ENCODE measurements at regions not wholly inside any gene's neighbourhood (a gene's known extent, or its start where the extent isn't known, plus 50 kb on each side); places are given as distances from the start of the nearest gene placed in this dataset.

DNA sequence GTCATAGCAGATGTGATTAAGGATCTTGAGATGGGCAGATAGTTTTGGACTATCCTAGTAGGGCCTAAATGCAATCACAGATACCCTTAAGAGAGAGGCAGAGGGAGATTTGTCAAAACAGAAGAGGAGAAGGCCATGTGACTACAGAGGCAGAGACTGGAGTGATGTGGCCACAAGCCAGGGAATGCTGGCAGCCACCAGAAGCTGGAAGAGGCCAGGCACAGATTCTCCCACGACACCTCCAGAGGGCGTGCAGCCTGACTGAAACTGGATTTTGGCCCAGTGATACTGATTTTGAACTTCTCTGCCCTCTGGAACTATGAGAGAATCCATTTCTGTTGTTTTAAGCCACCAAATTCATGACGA is 52.1 kb upstream of the EPS8L3 start:
- Histone ChIP-seq H3K4me1 (ENCODE audit: control insufficient read depth in 4 of 4, insufficient read depth in 4 of 4, low read length in 3 of 4) (no peaks in the 10 kb centered on the region), H3K9ac (ENCODE audit: low read depth in 1 of 2, low read length in 2 of 2) (no peak overlapping the region), H3K27me3 (ENCODE audit: control insufficient read depth in 4 of 4, insufficient read depth in 4 of 4, low read length in 3 of 4) (no peaks in the 10 kb centered on the region), H3K4me3 (ENCODE audit: low read depth in 1 of 3, low read length in 3 of 3) (no peak overlapping the region), H3K36me3 (ENCODE audit: control insufficient read depth in 4 of 4, insufficient read depth in 3 of 4, low read depth in 1 of 4, low read length in 3 of 4) (no peaks in the 10 kb centered on the region), H3K27ac (ENCODE audit: low read depth in 1 of 2, low read length in 2 of 2) (no peak overlapping the region), H3K9me3 (ENCODE audit: control insufficient read depth in 4 of 4, low read length in 3 of 4) (peaks cover 0 to 5% (median 4%) of the 10 kb centered on the region in 4 donors)
- TF ChIP-seq YY1 (IDR thresholded peaks at IDR 0.05) (no peak), EGR1 (IDR thresholded peaks at IDR 0.05; ENCODE audit: low read depth in 2 of 2) (no peak), ZBTB33 (IDR thresholded peaks at IDR 0.05) (no peak), HNF4A (conservative IDR thresholded peaks at IDR 0.05) (no peak), SP1 (IDR thresholded peaks at IDR 0.05) (no peak), FOXA2 (IDR thresholded peaks at IDR 0.05) (no peak), RXRA (IDR thresholded peaks at IDR 0.05) (no peak), TAF1 (conservative IDR thresholded peaks at IDR 0.05) (no peak), FOXA1 (IDR thresholded peaks at IDR 0.05) (no peak), CTCF (IDR thresholded peaks at IDR 0.05; ENCODE audit: low read depth, low read length, missing input control) (no peak), HNF4G (IDR thresholded peaks at IDR 0.05) (no peak), JUND (IDR thresholded peaks at IDR 0.05) (no peak), NR2F2 (IDR thresholded peaks at IDR 0.05) (no peak), RAD21 (IDR thresholded peaks at IDR 0.05) (no peak), MAX (IDR thresholded peaks at IDR 0.05) (no peak), GABPA (IDR thresholded peaks at IDR 0.05 in 1 of 2, conservative IDR thresholded peaks at IDR 0.05 in 1 of 2) (no peak)
- TF ChIP-seq, protein P1, sequence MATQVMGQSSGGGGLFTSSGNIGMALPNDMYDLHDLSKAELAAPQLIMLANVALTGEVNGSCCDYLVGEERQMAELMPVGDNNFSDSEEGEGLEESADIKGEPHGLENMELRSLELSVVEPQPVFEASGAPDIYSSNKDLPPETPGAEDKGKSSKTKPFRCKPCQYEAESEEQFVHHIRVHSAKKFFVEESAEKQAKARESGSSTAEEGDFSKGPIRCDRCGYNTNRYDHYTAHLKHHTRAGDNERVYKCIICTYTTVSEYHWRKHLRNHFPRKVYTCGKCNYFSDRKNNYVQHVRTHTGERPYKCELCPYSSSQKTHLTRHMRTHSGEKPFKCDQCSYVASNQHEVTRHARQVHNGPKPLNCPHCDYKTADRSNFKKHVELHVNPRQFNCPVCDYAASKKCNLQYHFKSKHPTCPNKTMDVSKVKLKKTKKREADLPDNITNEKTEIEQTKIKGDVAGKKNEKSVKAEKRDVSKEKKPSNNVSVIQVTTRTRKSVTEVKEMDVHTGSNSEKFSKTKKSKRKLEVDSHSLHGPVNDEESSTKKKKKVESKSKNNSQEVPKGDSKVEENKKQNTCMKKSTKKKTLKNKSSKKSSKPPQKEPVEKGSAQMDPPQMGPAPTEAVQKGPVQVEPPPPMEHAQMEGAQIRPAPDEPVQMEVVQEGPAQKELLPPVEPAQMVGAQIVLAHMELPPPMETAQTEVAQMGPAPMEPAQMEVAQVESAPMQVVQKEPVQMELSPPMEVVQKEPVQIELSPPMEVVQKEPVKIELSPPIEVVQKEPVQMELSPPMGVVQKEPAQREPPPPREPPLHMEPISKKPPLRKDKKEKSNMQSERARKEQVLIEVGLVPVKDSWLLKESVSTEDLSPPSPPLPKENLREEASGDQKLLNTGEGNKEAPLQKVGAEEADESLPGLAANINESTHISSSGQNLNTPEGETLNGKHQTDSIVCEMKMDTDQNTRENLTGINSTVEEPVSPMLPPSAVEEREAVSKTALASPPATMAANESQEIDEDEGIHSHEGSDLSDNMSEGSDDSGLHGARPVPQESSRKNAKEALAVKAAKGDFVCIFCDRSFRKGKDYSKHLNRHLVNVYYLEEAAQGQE (IDR thresholded peaks at IDR 0.05) = no peak
- TF ChIP-seq, protein P2, sequence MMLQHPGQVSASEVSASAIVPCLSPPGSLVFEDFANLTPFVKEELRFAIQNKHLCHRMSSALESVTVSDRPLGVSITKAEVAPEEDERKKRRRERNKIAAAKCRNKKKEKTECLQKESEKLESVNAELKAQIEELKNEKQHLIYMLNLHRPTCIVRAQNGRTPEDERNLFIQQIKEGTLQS (IDR thresholded peaks at IDR 0.05) = no peak
- 37% methylated on average over 3 of the region's 3 CpGs for WGBS
- DNase-seq (ENCODE audit: low spot score) = no peak

Data from liver (tissue), 8 donors.